ENCODE measurements at regions not wholly inside any gene's neighbourhood (a gene's known extent, or its start where the extent isn't known, plus 50 kb on each side); places are given as distances from the start of the nearest gene placed in this dataset.

GRCh38 chr15:60087561-60087960 is 83.5 kb downstream of the FOXB1 start:
- TF ChIP-seq CTCF (IDR thresholded peaks at IDR 0.05; ENCODE audit: low read depth, low read length, missing input control): no peak
- TF ChIP-seq YY1 (IDR thresholded peaks at IDR 0.05): no peak
- no peak for TF ChIP-seq GABPA (IDR thresholded peaks at IDR 0.05 in 1 of 2, conservative IDR thresholded peaks at IDR 0.05 in 1 of 2)
- no peak for TF ChIP-seq REST (IDR thresholded peaks at IDR 0.05)
- TF ChIP-seq JUND (IDR thresholded peaks at IDR 0.05): no peak
- TF ChIP-seq MAX (IDR thresholded peaks at IDR 0.05): no peak
- TF ChIP-seq EGR1 (IDR thresholded peaks at IDR 0.05; ENCODE audit: low read depth in 2 of 2): no peak
- no peak for TF ChIP-seq HNF4G (IDR thresholded peaks at IDR 0.05)
- TF ChIP-seq HNF4A (conservative IDR thresholded peaks at IDR 0.05): no peak
- no peak for TF ChIP-seq FOXA2 (IDR thresholded peaks at IDR 0.05)
